GM23248 (cell line): ENCODE measurements at regions not wholly inside any gene's neighbourhood (a gene's known extent, or its start where the extent isn't known, plus 50 kb on each side); places are given as distances from the start of the nearest gene placed in this dataset.

Source experiments
- DNase-seq: peaks from one replicate; pipeline ENCODE4 v3.0.0-alpha.2; 2015
- H2AFZ ChIP-seq: fragments of 200-600 bp; sonication (generic); 2 replicates; pipeline ENCODE4 v1.6.1; 2016; ENCODE audit warnings: antibody characterized with exemption
- H3F3A ChIP-seq: fragments of 200-600 bp; sonication (generic); 2 replicates; pipeline ENCODE4 v1.6.1; 2016; ENCODE audit warnings: mild to moderate bottlenecking, antibody characterized with exemption, mixed run types; ENCODE audit not compliant: insufficient read depth
- H3K27ac ChIP-seq: fragments of 200-600 bp; sonication (generic); 2 replicates; pipeline ENCODE4 v1.5.1; 2016; ENCODE audit warnings: mild to moderate bottlenecking
- H3K27me3 ChIP-seq: fragments of 200-600 bp; sonication (generic); replicated peaks from 2 replicates; pipeline ENCODE4 v1.6.1; 2016; ENCODE audit warnings: mild to moderate bottlenecking; ENCODE audit not compliant: insufficient read depth
- H3K36me3 ChIP-seq: fragments of 200-600 bp; sonication (generic); 2 replicates; pipeline ENCODE4 v1.6.1; 2016; ENCODE audit warnings: low read depth, mild to moderate bottlenecking
- H3K4me1 ChIP-seq: fragments of 200-600 bp; sonication (generic); 2 replicates; pipeline ENCODE4 v1.6.1; 2016; ENCODE audit warnings: mild to moderate bottlenecking; ENCODE audit not compliant: insufficient read depth
- H3K4me2 ChIP-seq: fragments of 200-600 bp; sonication (generic); one replicate; pipeline ENCODE4 v1.6.1; 2016; ENCODE audit warnings: mild to moderate bottlenecking; ENCODE audit not compliant: unreplicated experiment
- H3K4me3 ChIP-seq: fragments of 200-600 bp; sonication (generic); 2 replicates; pipeline ENCODE4 v1.5.1; 2016; ENCODE audit warnings: mild to moderate bottlenecking
- H3K79me2 ChIP-seq: fragments of 200-600 bp; sonication (generic); 2 replicates; pipeline ENCODE4 v1.6.1; 2016; ENCODE audit warnings: mild to moderate bottlenecking; ENCODE audit not compliant: insufficient read depth
- H3K9ac ChIP-seq: fragments of 200-600 bp; sonication (generic); 2 replicates; pipeline ENCODE4 v1.6.1; 2016; ENCODE audit warnings: mild to moderate bottlenecking
- H3K9me2 ChIP-seq: fragments of 200-600 bp; sonication (generic); 2 replicates; pipeline ENCODE4 v1.6.1; 2016; ENCODE audit warnings: mixed run types, mild to moderate bottlenecking, moderate library complexity; ENCODE audit not compliant: insufficient read depth
- H3K9me3 ChIP-seq: fragments of 200-600 bp; sonication (generic); one replicate; pipeline ENCODE4 v1.6.1; 2017; ENCODE audit warnings: low read depth
- H4K20me1 ChIP-seq: fragments of 200-600 bp; sonication (generic); 2 replicates; pipeline ENCODE4 v1.6.0; 2016; ENCODE audit not compliant: insufficient read depth
- EZH2 ChIP-seq: fragments of 200-600 bp; sonication (generic); IDR thresholded peaks from 2 replicates; pipeline ENCODE4 v1.6.1; 2018; ENCODE audit warnings: antibody characterized with exemption, mild to moderate bottlenecking; ENCODE audit not compliant: insufficient read depth, poor library complexity, severe bottlenecking
- EZH2phosphoT487 ChIP-seq: fragments of 200-600 bp; sonication (generic); IDR thresholded peaks from 2 replicates; pipeline ENCODE4 v1.6.1; 2018; ENCODE audit warnings: antibody characterized with exemption, moderate library complexity, mild to moderate bottlenecking, low read depth; ENCODE audit not compliant: insufficient read depth
- WGBS, 2 experiments: methylation state at CpG; one replicate each; pipeline ENCODE4 v1.1.6; 2015 to 2017; ENCODE audit warnings: low lambda C conversion rate in 2 of 2, low coverage in 1 of 2; ENCODE audit errors: missing lambda C conversion rate in 2 of 2; 5-methylcytosine and 5-hydroxymethylcytosine counted together
- in situ Hi-C: fragments of 300-500 bp; cut with MboI; formaldehyde crosslinking; loops from 2 replicates; pipeline ENCODE4 v1.15.0; 2020

GRCh38 chr5:121033334-121033733 lies 569.2 kb downstream of the PRR16 start:
- DNase-seq, result no peak
- Histone ChIP-seq H3K79me2 (no peaks in the 10 kb centered on the region), H3K9me2 (no peaks in the 10 kb centered on the region), H3K4me1 (peaks cover 6% of the 10 kb centered on the region; the same call in 1 of the 2 replicates), H3K4me3 (no peak overlapping the region), H3K9ac (no peak overlapping the region), H3K27ac (no peak overlapping the region), H3K27me3 (no peaks in the 10 kb centered on the region), H3K4me2 (no peak overlapping the region), H2AFZ (no peak overlapping the region), H3K9me3 (no peaks in the 10 kb centered on the region), H3K36me3 (no peaks in the 10 kb centered on the region), H4K20me1 (no peaks in the 10 kb centered on the region), H3F3A (no peaks in the 10 kb centered on the region)
- no peak for TF ChIP-seq EZH2phosphoT487
- no peak for TF ChIP-seq EZH2
- in situ Hi-C loops, result no loop called here

- no peaks in the 10 kb centered on the region for H3K9me2 ChIP-seq
- H3F3A ChIP-seq, result no peaks in the 10 kb centered on the region
- in situ Hi-C loops, result no loop called here
- no peak overlapping the region for H3K27ac ChIP-seq
- H3K27me3 ChIP-seq, result no peaks in the 10 kb centered on the region
- no peak overlapping the region for H3K4me3 ChIP-seq
- H3K79me2 ChIP-seq, result no peaks in the 10 kb centered on the region
- H3K9me3 ChIP-seq, result no peaks in the 10 kb centered on the region
- no peak overlapping the region for H3K9ac ChIP-seq
- H3K4me2 ChIP-seq, result no peak overlapping the region
- H2AFZ ChIP-seq, result no peak overlapping the region
- H4K20me1 ChIP-seq, result no peaks in the 10 kb centered on the region
- no peaks in the 10 kb centered on the region for H3K36me3 ChIP-seq
- 33 to 37% methylated on average over 4 of the region's 4 CpGs for WGBS, 2 experiments
- no peak for TF ChIP-seq EZH2phosphoT487
- TF ChIP-seq EZH2, result no peak
- no peak for DNase-seq
- H3K4me1 ChIP-seq, result no peaks in the 10 kb centered on the region
Measured at GRCh38 chr5:121038438-121038837, 574.3 kb downstream of the PRR16 start.

GRCh38 chr5:121049971-121050370 lies 585.9 kb downstream of the PRR16 start:
- Histone ChIP-seq H3K9ac (no peak overlapping the region), H3K4me1 (no peaks in the 10 kb centered on the region), H4K20me1 (no peaks in the 10 kb centered on the region), H3K4me2 (no peak overlapping the region), H3F3A (no peaks in the 10 kb centered on the region), H3K9me2 (no peaks in the 10 kb centered on the region), H3K79me2 (no peaks in the 10 kb centered on the region), H3K4me3 (no peak overlapping the region), H3K9me3 (no peaks in the 10 kb centered on the region), H3K27ac (no peak overlapping the region), H2AFZ (no peak overlapping the region), H3K27me3 (no peaks in the 10 kb centered on the region), H3K36me3 (no peaks in the 10 kb centered on the region)
- in situ Hi-C loops, result no loop called here
- no peak for DNase-seq
- TF ChIP-seq EZH2phosphoT487 (no peak), EZH2 (no peak)

- Histone ChIP-seq H3K4me1 (no peaks in the 10 kb centered on the region), H3F3A (no peaks in the 10 kb centered on the region), H2AFZ (no peak overlapping the region), H4K20me1 (no peaks in the 10 kb centered on the region), H3K27ac (no peak overlapping the region), H3K9me2 (no peaks in the 10 kb centered on the region), H3K4me2 (no peak overlapping the region), H3K27me3 (no peaks in the 10 kb centered on the region), H3K9me3 (no peaks in the 10 kb centered on the region), H3K4me3 (no peak overlapping the region), H3K79me2 (no peaks in the 10 kb centered on the region), H3K9ac (no peak overlapping the region), H3K36me3 (no peaks in the 10 kb centered on the region)
- TF ChIP-seq EZH2phosphoT487 (no peak), EZH2 (no peak)
- in situ Hi-C loops, result no loop called here
- WGBS, 2 experiments, result 29 to 39% methylated on average over 5 of the region's 5 CpGs
- no peak for DNase-seq
Measured at GRCh38 chr5:121053055-121053985, 589.2 kb downstream of the PRR16 start.
